ENCODE measurements at regions not wholly inside any gene's neighbourhood (a gene's known extent, or its start where the extent isn't known, plus 50 kb on each side); places are given as distances from the start of the nearest gene placed in this dataset.

GRCh38 chr20:39654171-39654570, 692.0 kb downstream of the DHX35 start:
- H3K27me3 ChIP-seq (ENCODE audit: control insufficient read depth, insufficient read depth, low read length), result no peaks in the 10 kb centered on the region
- DNase-seq (ENCODE audit: low read depth), result no peak
- H3K4me3 ChIP-seq (ENCODE audit: low read depth, low read length), result no peak overlapping the region
- H3K36me3 ChIP-seq (ENCODE audit: control insufficient read depth, insufficient read depth, low read length), result no peaks in the 10 kb centered on the region
- no peak for TF ChIP-seq CTCF (IDR thresholded peaks at IDR 0.05; ENCODE audit: insufficient read depth, low read length, poor library complexity, severe bottlenecking)

GRCh38 chr20:39651645-39652325, 689.6 kb downstream of the DHX35 start:
- Histone ChIP-seq H3K4me3 (ENCODE audit: low read depth, low read length) (no peak overlapping the region), H3K36me3 (ENCODE audit: control insufficient read depth, insufficient read depth, low read length) (no peaks in the 10 kb centered on the region), H3K27me3 (ENCODE audit: control insufficient read depth, insufficient read depth, low read length) (no peaks in the 10 kb centered on the region)
- TF ChIP-seq CTCF (IDR thresholded peaks at IDR 0.05; ENCODE audit: insufficient read depth, low read length, poor library complexity, severe bottlenecking), result no peak
- no peak for DNase-seq (ENCODE audit: low read depth)

- Histone ChIP-seq H3K27me3 (ENCODE audit: control insufficient read depth, insufficient read depth, low read length) (no peaks in the 10 kb centered on the region), H3K4me3 (ENCODE audit: low read depth, low read length) (no peak overlapping the region), H3K36me3 (ENCODE audit: control insufficient read depth, insufficient read depth, low read length) (no peaks in the 10 kb centered on the region)
- no peak for TF ChIP-seq CTCF (IDR thresholded peaks at IDR 0.05; ENCODE audit: insufficient read depth, low read length, poor library complexity, severe bottlenecking)
- DNase-seq (ENCODE audit: low read depth), result no peak
Observed at GRCh38 chr20:39646874-39647413, 684.8 kb downstream of the DHX35 start.

GRCh38 chr20:39645131-39645530, 683.0 kb downstream of the DHX35 start:
- no peak for TF ChIP-seq CTCF (IDR thresholded peaks at IDR 0.05; ENCODE audit: insufficient read depth, low read length, poor library complexity, severe bottlenecking)
- H3K36me3 ChIP-seq (ENCODE audit: control insufficient read depth, insufficient read depth, low read length), result no peaks in the 10 kb centered on the region

GRCh38 chr20:39643292-39643691, 681.1 kb downstream of the DHX35 start:
- no peaks in the 10 kb centered on the region for H3K27me3 ChIP-seq (ENCODE audit: control insufficient read depth, insufficient read depth, low read length)
- TF ChIP-seq CTCF (IDR thresholded peaks at IDR 0.05; ENCODE audit: insufficient read depth, low read length, poor library complexity, severe bottlenecking), result no peak
- H3K36me3 ChIP-seq (ENCODE audit: control insufficient read depth, insufficient read depth, low read length), result no peaks in the 10 kb centered on the region
- no peak overlapping the region for H3K4me3 ChIP-seq (ENCODE audit: low read depth, low read length)
- no peak for DNase-seq (ENCODE audit: low read depth)

More at GRCh38 chr20:39645131-39645530, 683.0 kb downstream of the DHX35 start:
- H3K27me3 ChIP-seq (ENCODE audit: control insufficient read depth, insufficient read depth, low read length), result no peaks in the 10 kb centered on the region
- no peak overlapping the region for H3K4me3 ChIP-seq (ENCODE audit: low read depth, low read length)
- DNase-seq (ENCODE audit: low read depth), result no peak

GRCh38 chr20:39641423-39641822, 679.3 kb downstream of the DHX35 start:
- Histone ChIP-seq H3K4me3 (ENCODE audit: low read depth, low read length) (no peak overlapping the region), H3K27me3 (ENCODE audit: control insufficient read depth, insufficient read depth, low read length) (no peaks in the 10 kb centered on the region), H3K36me3 (ENCODE audit: control insufficient read depth, insufficient read depth, low read length) (no peaks in the 10 kb centered on the region)
- no peak for TF ChIP-seq CTCF (IDR thresholded peaks at IDR 0.05; ENCODE audit: insufficient read depth, low read length, poor library complexity, severe bottlenecking)
- no peak for DNase-seq (ENCODE audit: low read depth)

Measured in kidney epithelial cell (primary cell).